HG02642 (cell line): ENCODE measurements at regions not wholly inside any gene's neighbourhood (a gene's known extent, or its start where the extent isn't known, plus 50 kb on each side); places are given as distances from the start of the nearest gene placed in this dataset.

Experiments used
- ATAC-seq: cut with Tn5 transposase; IDR thresholded peaks from one replicate; pipeline ENCODE4 v1.9.1; 2021; ENCODE audit warnings: mild to moderate bottlenecking; ENCODE audit not compliant: unreplicated experiment, poor library complexity

DNA sequence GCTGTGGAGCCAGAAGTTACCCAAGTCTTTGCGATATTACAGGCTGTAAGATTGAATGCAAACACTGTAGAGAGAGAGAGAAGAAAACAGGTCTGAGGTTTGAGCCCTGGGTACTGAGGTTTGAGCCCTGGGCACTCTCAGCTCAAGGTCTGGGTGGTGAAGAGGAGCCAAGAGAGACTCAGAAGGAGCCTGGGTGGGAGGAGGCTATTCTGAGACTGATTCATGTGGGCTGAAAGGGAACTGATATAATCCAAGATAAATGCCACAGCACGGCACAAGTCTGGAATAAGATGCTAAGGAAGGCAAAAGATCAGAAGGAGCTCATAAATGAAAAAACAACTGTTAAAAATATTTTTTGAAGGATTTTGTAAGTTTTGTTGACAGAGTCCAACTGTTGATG is 407.6 kb upstream of the HS6ST1 start:
- ATAC-seq, result no peak

DNA sequence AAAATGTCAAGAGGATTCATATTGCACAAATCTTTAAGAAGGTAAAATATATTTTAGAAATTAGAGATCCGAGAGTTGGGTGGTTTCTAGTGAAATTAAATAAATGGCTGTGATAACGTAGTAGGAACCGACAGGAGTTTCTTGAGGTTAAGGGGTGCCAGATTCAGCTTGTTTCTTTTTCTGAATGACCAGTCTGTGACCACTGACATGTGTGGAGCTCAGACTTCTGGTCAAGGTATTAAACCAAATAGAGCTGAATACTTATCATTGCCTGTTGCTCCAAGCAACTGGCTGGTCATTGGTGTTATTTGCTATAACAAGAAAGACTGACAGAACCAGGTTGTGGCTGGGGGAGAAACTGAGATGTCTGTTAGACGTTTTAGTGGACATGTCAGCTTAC is 408.2 kb upstream of the HS6ST1 start:
- no peak for ATAC-seq

DNA sequence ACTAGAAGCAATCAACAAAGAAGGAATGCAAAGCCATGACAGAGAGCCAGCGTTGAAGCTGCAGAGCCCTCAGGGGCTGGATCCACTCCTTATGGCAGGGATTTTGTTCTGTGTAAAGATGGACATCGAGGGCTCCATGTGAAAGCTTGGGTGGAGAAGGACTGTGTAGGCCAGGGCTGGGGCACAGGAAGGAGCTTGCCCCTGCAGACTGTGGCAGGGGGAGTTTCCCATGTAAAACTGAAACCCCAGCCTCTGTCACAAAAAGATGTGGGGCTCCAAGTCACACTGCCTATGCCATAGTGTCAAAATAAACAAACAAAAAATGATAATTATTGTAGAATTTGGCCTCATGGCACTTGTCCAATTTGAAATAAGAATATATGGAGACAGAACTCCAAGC is 408.7 kb upstream of the HS6ST1 start:
- peak; percentile 79 for ATAC-seq

DNA sequence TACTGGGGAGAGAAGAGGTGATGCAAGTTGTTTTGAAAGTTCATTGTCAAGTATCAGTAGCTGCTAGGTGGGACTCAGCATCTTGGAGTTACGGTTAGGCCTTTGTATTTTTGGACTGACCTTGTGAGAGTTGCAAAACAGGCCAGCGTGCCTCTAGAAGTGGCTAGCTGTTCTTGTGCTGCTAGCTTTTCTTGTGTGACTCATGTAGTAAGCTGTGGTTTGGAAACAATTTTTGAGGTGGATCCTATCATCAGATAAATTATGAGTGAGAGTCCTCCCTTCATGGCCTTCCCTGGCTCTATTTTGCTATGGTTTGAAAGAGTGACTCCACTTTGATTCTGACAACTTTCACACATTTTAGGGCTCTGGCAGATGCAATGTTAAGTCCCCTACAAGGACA is 409.2 kb upstream of the HS6ST1 start:
- ATAC-seq, result peak; percentile 40

DNA sequence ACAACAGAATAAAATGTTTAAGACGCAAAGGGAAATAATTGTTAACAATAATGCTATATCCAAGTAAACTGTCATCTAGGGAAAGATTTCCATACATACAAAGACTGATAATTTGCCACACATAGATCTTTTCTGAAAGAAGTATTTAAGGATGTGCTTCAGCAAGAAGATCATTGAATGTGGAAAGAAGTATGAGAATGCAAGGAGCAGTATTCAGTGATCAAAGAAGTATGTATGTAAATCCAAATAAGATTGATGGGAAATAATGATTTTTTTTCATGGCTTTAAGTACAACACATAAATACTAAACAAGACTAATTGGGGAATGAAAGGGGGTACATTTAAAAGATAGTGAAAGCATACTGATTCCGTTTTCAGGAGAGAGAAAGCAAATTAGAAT is 410.4 kb upstream of the HS6ST1 start:
- no peak for ATAC-seq

DNA sequence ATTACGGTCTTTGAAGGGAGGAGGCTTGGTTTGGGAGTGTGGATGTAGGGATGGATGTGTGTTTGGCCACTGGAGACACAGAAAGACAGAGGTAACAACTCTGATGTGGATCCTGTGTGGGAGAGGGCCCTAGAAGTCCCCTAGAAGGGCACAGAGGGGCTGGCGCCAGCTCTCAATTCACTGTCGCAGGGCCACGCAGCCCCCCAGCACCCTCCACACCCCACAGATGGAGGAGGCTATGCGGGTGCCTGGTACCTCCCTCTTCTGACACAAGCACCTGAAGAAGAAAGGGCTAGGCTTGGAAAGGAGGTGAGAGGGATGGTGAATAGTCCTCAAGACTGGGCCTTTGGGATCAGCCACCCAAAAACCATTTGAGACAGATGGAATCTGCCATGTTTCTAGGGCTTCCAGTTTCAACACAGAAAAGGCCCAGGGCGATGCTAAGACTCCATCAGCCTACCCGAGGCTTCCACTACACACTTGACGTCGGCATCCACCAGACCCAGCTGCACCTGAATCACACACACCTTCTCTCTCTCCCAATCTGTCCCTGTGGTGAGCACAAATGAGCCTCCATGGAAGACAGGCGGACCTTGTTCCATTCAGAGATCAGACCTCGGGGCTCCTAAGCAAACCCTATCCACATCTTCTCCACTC is 413.5 kb upstream of the HS6ST1 start:
- no peak for ATAC-seq

DNA sequence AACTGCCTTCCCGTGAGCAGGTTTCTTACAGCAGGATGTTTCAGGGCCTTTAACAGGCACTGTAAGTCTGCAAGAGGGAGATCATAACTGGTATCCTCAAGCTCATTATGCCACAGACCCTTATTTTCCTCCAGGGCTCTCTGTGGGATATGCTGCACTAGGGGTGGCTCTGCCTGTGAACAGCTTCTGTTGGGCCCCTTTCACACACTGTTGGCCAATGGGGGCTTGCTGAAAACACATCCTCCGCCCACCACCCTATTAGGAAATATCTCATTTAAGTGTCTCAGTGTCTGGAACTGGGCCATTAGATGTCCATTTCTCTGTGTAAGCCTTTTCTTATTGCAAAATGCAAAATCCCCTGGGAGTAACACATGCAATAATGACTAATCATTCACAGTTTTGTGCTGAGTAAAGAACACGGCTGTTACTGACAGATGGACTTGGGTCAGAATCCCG is 414.3 kb upstream of the HS6ST1 start:
- peak; percentile 56 for ATAC-seq

DNA sequence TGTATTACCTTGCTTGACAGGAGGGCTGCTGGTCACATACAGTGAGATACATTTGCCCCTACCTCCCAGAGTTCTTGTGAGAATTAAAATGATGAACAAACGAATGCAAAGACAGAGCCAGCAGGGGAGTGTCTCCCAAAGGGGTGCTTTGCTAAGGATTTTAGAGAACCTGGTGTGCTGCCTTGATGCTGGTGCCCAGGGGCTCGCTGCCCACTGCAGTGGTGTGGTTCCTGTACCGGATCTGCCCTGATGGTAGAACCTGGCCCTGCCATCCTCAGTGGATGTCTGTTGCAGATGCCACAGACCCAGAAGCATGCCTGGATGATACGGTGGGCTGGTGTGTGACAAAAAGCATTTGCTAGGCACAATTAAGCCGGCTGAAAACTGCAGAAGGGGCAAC is 414.8 kb upstream of the HS6ST1 start:
- no peak for ATAC-seq

DNA sequence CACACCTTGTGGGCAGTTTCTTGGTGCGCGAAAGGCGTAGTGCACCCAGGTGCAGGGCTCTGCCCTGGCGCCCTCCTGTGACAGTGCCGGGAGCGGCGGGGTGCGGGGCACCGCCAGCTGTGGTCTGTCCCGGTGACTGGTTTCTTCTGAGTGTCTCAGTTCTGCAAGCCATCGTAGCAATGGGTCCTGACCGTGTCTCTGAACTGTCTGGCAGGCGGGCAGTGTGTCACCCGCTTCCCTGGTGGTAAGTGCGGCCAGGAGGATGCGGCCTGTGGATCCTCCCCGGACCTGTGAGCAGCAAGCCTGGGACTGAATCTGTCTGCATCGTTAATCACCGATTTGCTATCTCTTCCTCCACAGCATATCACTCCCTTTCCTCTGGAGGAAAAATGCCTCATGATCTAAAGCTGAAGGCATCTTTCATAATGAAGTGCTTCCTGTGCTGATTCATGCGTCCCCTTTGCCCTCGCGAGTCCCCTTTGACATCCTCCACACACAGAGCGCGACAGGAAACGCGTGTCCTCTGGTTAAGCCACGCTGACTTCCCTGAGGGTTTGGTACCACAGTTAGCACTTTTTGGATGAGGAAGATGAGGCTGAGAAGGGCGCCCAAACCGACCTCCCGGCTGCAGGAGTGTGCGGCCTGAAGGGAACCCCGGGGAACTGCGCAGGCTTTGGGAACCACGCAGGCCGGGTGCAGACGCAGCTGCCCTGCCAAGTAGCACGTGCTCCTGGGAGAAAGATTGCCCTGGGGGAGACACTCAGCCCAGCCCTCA is 416.0 kb upstream of the HS6ST1 start:
- peak; percentile 50 for ATAC-seq

DNA sequence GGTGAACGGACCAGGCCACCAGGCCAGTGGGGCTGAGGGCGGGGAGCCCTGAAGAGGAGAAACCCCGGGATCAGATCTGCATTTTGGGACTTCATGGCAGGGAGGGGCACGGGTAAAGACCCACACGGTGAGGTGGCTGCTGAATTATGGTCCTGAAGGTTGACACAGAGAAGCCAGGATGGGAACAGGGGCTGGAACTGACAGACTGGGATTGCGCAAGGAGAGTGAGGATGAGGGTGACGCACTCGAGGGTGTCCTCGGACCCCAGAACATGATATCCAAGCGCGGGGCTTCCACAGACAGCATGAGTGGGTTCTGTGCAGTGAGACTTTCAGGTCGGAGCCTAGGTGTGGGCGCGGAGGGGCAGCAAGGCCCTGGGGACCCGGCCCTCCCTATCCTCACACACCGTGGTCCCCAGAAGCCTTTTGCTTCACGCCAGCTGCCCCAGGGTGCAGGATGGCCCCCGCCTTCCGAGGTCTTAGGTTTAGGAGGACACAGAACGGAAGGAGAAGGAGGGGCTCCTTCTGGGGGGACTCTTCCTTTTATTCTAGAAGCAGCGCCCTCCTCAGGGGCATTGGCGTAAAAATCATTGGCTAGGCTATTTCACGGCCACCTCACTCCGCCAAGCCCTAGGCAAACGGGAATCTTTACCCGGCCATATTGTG is 416.8 kb upstream of the HS6ST1 start:
- no peak for ATAC-seq

DNA sequence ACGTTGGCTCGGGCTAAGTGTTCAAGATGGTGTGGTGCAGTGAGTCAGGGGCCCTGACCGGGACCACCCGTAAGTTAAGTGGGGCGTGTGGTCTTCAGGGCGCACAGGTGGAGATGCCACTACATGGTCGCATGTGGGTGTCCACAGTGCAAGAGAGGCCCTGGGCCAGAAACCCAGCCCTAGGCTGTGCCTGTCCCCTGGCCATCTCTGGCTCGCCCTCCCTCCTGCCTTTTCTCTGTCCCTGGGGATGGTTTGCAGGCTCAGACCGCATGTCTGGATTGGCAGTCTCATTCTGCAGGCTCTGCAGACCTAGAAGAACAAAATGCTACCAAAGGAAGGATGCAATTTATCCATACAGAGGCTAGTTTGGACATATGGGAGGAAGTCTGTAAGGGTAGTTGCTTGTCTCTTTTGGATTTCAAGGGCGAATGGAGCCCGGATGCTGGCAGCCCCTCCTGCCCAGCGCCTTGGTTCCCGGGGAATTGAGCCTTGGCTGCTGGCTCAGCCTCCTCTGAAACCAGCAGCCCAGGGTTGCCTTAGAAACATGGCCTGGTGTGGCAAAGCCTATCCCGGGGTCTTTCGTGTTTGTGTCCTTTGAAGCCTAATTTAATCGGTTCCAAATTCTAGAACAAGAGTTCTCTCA is 417.5 kb upstream of the HS6ST1 start:
- no peak for ATAC-seq

DNA sequence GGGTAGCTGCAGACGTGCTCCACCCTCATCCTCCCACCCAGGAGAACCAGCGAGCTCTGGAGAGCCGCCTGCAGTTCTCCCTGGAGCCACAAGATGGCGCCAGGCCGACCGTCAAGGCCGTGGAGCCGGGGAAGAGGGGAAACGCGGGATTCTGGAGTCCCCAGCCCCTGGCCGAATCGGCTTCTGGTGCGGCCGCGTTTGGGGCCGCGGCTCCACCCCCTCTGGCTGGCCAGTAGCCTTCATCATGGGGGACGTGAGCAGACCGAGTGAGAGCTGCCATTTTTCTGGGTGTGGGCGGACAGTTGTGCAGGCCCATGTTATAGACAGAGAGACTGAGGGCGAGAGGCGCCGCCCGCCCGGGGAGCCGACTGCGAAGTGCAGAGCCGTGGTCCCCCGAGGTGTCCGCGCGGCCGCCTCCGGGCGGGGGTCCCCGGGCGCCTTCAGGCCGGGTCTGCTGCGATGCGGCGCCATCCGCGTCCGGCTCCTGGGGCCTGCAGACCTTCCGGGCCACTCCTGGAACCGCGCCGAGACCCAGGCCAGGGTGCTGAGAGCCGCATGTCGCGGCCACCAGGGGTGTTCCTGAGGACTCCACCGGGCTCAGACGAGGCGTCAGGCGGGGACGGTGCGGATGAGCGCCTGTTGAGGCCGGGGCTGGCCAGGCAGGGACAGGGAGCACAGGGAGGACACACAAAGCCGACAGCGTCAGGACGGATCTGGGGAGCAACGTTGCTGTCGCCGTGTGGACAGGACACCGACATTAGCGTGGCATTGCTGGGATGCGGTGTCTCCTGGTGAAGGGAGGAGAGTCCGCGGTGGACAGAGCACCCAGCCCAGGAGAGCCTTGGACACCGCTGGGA is 418.2 kb upstream of the HS6ST1 start:
- ATAC-seq, result peak; percentile 34

DNA sequence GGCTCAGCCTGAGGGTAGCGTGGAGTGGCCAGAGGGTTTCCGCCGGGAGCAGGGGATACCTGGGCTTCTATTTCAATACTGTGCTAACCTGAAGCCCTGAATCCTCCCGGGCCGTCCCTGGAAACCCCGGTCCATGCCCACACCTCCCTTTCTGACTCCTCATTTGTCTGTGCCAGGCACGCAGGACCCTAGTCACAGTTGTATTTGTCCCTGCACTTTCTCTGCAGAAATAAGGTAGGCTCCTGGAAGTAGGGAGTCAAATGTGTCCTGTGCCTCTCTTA is 418.8 kb upstream of the HS6ST1 start:
- ATAC-seq, result no peak

DNA sequence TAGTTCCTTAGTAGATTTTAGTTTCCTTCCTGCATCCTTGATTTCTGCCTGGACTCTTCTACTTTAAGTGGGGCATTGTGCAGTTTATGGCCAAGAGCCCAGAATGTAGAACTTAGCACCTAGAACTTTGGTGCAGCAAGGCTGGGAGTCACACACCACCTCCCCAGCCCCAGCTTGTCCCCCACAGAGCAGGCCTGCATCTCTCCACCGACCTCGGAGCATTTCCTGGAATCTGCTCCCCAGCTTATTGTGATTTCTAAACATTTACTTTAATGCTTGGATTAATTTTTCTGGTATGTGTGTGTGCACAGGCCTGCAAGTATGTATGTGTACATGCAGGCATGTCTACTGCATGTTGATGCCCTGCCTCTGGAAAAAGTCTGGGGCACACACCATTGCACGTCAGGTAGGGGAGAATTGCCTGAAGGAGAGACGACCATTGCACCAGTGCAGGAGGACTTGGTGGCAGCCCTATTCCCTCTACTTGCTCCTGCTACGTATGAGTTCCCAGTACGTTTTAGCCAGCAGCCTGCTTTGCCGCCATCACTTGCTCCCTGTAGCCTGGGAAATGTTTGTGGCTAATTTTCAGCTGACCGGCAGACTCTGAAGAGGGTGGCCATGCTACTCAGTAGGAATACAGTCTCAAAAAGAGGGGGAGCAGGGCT is 419.9 kb upstream of the HS6ST1 start:
- no peak for ATAC-seq

DNA sequence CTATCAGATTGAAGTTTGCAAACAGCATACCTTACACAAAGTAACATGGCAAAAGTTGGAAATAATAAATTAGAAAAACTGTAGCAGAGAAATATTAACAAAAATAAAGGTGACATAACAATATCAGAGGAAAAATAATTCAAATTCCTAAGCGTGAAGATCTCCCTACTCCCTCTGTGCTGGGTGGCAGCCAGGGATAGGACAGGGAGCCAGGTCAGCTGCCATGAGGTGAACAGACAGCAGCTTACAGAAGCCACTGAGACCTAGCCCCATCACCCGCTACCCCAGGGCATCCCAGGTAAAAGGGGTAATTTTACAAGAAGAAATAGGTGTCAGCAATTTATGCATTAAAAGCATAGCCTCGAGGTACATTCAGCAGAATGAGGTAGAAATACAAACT is 423.8 kb upstream of the HS6ST1 start:
- no peak for ATAC-seq

DNA sequence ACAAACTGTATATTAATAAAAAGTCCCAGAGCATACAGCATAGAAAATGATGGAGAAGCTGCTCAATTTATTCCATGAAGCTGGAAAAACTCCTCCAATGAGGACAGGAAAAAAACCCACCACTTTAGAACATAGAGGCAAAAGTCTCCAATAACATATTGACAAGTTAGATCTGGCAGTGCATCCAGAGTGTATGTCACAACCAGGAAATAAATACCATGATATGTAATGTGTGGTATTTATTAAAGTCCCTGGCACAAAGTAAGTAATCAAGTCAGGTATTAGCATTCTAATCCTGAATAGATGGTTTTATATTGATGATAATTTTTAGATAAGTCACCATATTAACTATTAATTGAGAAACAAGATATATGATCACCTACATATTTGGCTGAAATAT is 427.3 kb upstream of the HS6ST1 start:
- ATAC-seq, result no peak

DNA sequence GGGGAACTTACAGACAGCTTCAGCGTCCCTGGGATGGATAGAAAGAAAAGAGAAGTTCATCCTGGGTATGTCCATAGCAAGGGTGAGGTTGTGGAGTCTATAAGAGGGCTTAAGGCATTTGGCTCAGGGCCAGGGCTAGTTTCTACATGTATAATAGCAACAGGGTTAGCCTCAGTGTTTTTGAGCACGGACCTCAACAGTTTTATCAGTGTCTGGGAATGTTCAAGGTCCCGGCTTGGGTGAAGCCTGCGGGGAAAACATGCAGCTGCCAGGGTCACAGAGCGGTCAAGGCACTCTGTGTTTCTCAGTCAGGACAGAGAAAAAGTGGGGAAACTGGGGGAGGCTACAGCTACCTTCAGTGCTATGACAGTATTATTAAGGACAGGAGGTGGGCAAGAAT is 427.7 kb upstream of the HS6ST1 start:
- ATAC-seq, result no peak

DNA sequence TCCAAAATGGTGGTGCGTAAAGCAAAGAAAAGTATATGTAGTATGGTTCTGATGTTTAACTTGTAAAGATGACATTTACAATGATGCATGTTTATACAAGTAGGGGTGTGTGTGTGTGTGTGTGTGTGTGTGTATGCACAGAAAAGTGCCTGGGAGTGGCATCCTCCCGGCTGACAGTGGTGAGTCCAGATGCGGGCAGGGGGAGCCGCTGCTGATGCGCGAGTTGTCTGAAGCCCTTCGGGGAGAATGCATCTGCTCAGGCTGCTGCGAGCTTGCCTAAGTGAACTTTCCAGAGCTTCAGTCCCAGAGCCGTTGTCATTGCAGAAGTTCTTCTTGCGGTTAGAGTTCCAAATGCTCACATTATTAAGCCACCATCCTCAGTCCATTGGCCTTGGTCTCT is 429.7 kb upstream of the HS6ST1 start:
- ATAC-seq, result no peak

DNA sequence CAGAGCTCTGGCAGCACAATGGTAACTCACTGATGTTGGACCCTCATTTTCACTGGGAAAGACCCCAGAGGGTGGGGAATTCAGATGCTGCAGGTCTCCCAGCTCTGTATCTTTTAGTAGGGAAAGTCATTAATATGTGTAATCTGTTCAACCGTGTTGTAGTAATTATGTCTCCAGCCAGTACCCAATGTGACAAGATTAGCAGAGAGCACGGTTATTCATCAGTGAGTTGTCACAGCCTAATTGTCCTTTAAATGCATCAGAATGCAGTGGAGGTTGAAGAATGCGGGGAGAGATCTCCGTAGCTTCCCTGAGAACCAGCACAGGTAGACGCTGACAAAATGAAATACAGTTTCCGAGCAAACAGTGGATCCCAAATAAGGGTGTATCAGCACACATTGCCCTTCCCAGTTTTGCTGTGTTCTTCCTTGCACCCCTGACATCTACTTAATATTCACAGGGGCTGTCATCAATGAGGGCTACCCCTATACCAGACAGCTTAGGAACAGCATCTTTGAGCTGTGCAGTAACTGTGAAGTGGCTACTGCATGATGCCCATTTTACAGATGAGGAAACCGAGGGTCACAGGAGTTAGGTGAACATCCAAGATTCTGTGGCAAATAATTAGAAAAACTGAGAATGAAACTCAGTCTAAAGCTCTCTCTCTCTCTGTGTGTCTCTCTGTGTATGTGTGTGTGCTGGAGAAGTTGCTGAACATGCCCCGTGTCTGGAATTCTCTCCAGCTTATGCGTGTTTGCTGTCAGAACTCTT is 430.4 kb upstream of the HS6ST1 start:
- no peak for ATAC-seq
